ENCODE measurements at regions not wholly inside any gene's neighbourhood (a gene's known extent, or its start where the extent isn't known, plus 50 kb on each side); places are given as distances from the start of the nearest gene placed in this dataset.

DNA sequence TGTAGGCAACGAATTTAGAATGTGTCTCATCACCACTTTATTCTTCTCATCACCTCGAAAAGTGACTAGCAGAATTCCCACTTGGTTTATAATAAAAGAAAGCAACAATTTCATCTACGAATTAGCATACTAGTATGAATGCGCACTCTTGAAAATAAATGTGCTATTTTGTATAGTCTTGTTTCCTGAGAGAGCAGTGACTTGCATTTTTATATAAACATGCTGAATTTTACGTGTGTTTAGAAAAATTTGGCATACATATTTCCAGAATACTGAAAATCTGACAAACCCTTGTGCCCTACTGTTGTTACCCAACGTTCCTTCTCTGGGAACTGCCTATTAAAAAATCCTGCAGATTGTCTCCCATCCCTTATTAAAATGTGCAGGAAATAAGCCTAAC, 786.8 kb downstream of the TSN start:
- no peaks in the 10 kb centered on the region for H3K36me3 ChIP-seq (ENCODE audit: insufficient read depth in 1 of 2, low read depth in 1 of 2)

DNA sequence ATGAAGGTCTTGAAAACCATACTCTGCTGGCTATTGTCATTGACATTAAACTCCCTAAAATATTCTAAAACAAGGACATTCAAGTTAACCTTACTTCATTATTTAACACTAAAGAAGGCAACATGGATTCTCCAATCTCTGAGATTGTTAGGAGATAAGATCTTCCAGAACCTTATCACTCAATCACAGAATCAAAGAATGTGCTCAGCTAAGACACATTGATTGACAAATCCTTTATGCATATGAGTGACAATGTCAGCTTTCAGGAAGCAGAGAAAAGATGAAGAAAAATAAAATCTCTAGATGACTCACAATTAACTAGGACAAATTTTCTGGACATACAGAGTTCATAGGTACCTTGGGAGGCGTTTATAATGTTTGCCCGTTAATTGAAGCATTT, 787.2 kb downstream of the TSN start:
- no peaks in the 10 kb centered on the region for H3K9me3 ChIP-seq
- H3K4me1 ChIP-seq: no peaks in the 10 kb centered on the region
- WGBS, 3 donors: 82 to 84% (median 83%) methylated on average over 2 of the region's 2 CpGs
- intact Hi-C loops (cut with DNase I): no loop called here
- no peak for ATAC-seq
- no peak for DNase-seq
- H3K27me3 ChIP-seq (ENCODE audit: insufficient read depth in 3 of 3, low read length in 2 of 3): no peaks in the 10 kb centered on the region
- H3K4me3 ChIP-seq: no peak overlapping the region
- no peak overlapping the region for H3K27ac ChIP-seq
- H3K36me3 ChIP-seq (ENCODE audit: insufficient read depth in 1 of 2, low read depth in 1 of 2): no peaks in the 10 kb centered on the region
- TF ChIP-seq, protein P1, sequence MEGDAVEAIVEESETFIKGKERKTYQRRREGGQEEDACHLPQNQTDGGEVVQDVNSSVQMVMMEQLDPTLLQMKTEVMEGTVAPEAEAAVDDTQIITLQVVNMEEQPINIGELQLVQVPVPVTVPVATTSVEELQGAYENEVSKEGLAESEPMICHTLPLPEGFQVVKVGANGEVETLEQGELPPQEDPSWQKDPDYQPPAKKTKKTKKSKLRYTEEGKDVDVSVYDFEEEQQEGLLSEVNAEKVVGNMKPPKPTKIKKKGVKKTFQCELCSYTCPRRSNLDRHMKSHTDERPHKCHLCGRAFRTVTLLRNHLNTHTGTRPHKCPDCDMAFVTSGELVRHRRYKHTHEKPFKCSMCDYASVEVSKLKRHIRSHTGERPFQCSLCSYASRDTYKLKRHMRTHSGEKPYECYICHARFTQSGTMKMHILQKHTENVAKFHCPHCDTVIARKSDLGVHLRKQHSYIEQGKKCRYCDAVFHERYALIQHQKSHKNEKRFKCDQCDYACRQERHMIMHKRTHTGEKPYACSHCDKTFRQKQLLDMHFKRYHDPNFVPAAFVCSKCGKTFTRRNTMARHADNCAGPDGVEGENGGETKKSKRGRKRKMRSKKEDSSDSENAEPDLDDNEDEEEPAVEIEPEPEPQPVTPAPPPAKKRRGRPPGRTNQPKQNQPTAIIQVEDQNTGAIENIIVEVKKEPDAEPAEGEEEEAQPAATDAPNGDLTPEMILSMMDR (IDR thresholded peaks at IDR 0.05): no peak

More for the DNA sequence above, 786.8 kb downstream of the TSN start:
- ATAC-seq (no peak), DNase-seq (no peak)
- Histone ChIP-seq H3K27ac (no peak overlapping the region), H3K4me1 (no peaks in the 10 kb centered on the region), H3K4me3 (no peak overlapping the region), H3K9me3 (no peaks in the 10 kb centered on the region), H3K27me3 (ENCODE audit: insufficient read depth in 3 of 3, low read length in 2 of 3) (no peaks in the 10 kb centered on the region)
- 75 to 78% (median 77%) methylated on average over 6 of the region's 6 CpGs for WGBS, 3 donors
- TF ChIP-seq, protein P1 (IDR thresholded peaks at IDR 0.05): no peak
- intact Hi-C loops (cut with DNase I): no loop called here

DNA sequence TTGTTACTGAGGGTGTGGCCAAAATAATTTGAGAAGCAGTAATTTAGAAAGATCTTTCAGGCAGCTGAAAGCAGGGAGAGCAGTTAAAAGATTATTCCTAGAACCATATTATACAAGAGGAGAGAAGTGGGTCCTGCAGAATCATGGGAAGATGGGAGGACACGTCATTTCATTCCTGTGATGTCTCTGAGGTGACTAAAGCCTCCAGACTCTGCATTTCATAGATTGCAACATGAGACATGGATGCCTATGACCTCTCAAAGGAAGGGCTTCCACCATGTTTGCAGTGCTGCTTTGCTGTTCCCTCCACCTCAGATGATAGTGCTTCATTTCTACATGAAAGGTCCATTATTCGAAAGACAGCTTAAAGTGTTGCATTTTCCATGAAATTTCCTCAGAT, 788.4 kb downstream of the TSN start:
- no peaks in the 10 kb centered on the region for H3K9me3 ChIP-seq
- DNase-seq: no peak
- H3K4me3 ChIP-seq: no peak overlapping the region
- no peaks in the 10 kb centered on the region for H3K36me3 ChIP-seq (ENCODE audit: insufficient read depth in 1 of 2, low read depth in 1 of 2)
- intact Hi-C loops (cut with DNase I): no loop called here
- TF ChIP-seq, protein P1 (IDR thresholded peaks at IDR 0.05): no peak
- no peak for ATAC-seq
- H3K27ac ChIP-seq: no peak overlapping the region
- H3K4me1 ChIP-seq: no peaks in the 10 kb centered on the region
- 78 to 89% (median 83%) methylated on average over 2 of the region's 2 CpGs for WGBS, 3 donors
- H3K27me3 ChIP-seq (ENCODE audit: insufficient read depth in 3 of 3, low read length in 2 of 3): no peaks in the 10 kb centered on the region

DNA sequence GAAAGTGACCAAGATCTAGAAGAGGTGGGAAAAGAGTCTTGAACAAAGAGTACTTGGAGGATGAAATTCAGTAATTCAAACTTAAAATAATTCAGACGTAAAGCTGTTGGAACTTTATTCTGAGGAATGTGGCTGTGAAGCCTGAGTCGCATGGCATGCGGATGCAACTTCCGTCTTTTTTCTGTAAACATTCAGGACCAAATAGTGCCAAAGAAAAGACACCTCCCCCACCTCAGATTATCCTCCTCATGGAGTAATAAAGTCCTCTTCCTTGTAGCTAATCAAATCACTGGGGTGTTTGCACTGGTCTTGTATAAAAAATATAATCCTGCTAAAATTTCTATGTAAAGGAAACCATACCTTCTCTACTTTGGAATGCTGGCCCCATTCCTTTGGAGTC, 790.4 kb downstream of the TSN start:
- H3K27ac ChIP-seq: no peak overlapping the region
- ATAC-seq (no peak), DNase-seq (no peak)
- no peaks in the 10 kb centered on the region for H3K4me1 ChIP-seq
- intact Hi-C loops (cut with DNase I): no loop called here
- no peaks in the 10 kb centered on the region for H3K27me3 ChIP-seq (ENCODE audit: insufficient read depth in 3 of 3, low read length in 2 of 3)
- no peaks in the 10 kb centered on the region for H3K9me3 ChIP-seq
- 70 to 85% (median 76%) methylated on average over 4 of the region's 4 CpGs for WGBS, 3 donors
- TF ChIP-seq, protein P1 (IDR thresholded peaks at IDR 0.05): no peak
- no peak overlapping the region for H3K4me3 ChIP-seq
- H3K36me3 ChIP-seq (ENCODE audit: insufficient read depth in 1 of 2, low read depth in 1 of 2): no peaks in the 10 kb centered on the region

DNA sequence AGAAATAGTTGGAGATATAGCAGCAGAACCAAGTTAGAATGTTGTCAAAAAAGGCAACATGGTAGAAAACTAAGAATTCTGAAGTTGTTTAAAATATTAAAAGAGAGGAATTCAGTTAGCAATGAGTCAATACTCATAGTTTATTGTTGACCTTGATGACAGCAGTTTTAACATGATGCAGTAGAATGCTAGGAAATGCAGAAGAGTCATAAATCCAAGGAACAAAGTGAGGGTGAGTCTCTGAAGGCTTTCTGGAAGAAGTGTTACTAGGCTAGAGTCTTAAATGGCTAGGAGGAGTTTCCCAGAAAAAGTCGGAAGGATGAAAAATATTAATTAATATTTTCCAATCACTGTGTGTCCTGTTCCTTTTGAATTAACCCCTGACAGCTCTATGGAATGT, 807.3 kb downstream of the TSN start:
- 38 to 54% (median 42%) methylated on average over 1 of the region's 1 CpG for WGBS, 3 donors
- no peaks in the 10 kb centered on the region for H3K27me3 ChIP-seq (ENCODE audit: insufficient read depth in 3 of 3, low read length in 2 of 3)
- no peak for DNase-seq
- H3K9me3 ChIP-seq: no peaks in the 10 kb centered on the region
- no peak for ATAC-seq
- intact Hi-C loops (cut with DNase I): no loop called here
- TF ChIP-seq, protein P1 (IDR thresholded peaks at IDR 0.05): no peak
- H3K27ac ChIP-seq: no peak overlapping the region
- H3K4me3 ChIP-seq: no peak overlapping the region
- no peaks in the 10 kb centered on the region for H3K36me3 ChIP-seq (ENCODE audit: insufficient read depth in 1 of 2, low read depth in 1 of 2)
- no peaks in the 10 kb centered on the region for H3K4me1 ChIP-seq
